Heart left ventricle (tissue), 13 donors: ENCODE measurements at regions not wholly inside any gene's neighbourhood (a gene's known extent, or its start where the extent isn't known, plus 50 kb on each side); places are given as distances from the start of the nearest gene placed in this dataset.

Experiments used
- CTCF ChIP-seq, 12 donors: fragments of 200-600 bp; sonication (generic) in 4 of 12; IDR thresholded peaks; one replicate each; pipeline versions ENCODE4 v1.5.0 to v1.8.0; 2018 to 2022; ENCODE audit warnings: antibody characterized with exemption in 12 of 12, mild to moderate bottlenecking in 5 of 12
- POLR2A ChIP-seq, 2 donors: fragments of 450-650 bp; IDR thresholded peaks; one replicate each; pipeline ENCODE4 v1.6.1; 2017; ENCODE audit warnings: antibody characterized with exemption in 2 of 2, mild to moderate bottlenecking in 2 of 2, moderate library complexity in 2 of 2
- donor health status: ischemic (EF 13 %, LVEDD 7.1; RV severe dilation, severe dysfunction).
- donor health status: DM: no; HTN: yes; CAD: no.
- donor health status: DM: no; HTN: no; CAD: no.
- donor health status: ischemic (EF 25% LVEDD 6.9; RV normal size, moderate dysfunction).
- donor health status: ischemic (EF 25% LVEDD 5.7; RV mildly dilated, moderate dysfunction).
- donor health status: ischemic (EF 35%, LVEDD 5.7; RV mildly dilated, moderate dysfunction).
- donor health status: nonischemic (EF 11% LVEDD 7.7; RV severe dilation, severe dysfunction).
- donor health status: DM: yes; HTN: yes; CAD: no.
- donor health status: PGD.
- donor health status: ischemic (EF 29% LVEDD 5.4; RV normal size, mild dysfunction).
- donor health status: nonischemic (EF 23%, LVEDD 6.1; RV moderate dilation, normal function).

- TF ChIP-seq POLR2A (IDR thresholded peaks at IDR 0.05) (no peak), CTCF (IDR thresholded peaks at IDR 0.05) (peak in 2 of 12 donors; percentile 14 to 30)
Measured at GRCh38 chr9:19967216-19967887, 178.5 kb upstream of the SLC24A2 start.
